ENCODE measurements at regions not wholly inside any gene's neighbourhood (a gene's known extent, or its start where the extent isn't known, plus 50 kb on each side); places are given as distances from the start of the nearest gene placed in this dataset.
A peak's percentile ranks its signal among the peaks of the same experiment; 100 is the strongest.
"Not testable (repeated sequence)": the region's sequence is repeated elsewhere in the genome, so short reads cannot be mapped to it uniquely, and the experiment has no call there.

DNA sequence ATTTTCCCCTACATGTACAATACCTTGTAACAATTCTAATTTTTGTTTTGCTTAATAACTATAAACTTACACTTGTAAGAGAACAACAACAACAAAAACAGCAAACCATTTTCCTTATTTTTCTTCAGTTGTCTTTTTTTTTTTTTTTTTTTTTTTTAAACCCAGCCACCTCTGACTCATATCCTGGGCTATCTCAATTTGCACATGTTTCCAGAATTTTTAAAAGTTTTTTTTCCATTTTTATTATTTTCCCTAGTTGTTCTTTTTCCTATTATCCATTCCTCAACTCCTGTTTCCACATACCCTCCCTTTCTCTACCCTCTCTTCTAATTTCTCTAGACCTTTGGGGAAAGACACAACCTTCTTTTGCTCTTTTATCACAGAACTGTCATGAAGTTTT is 112.5 kb downstream of the EFEMP1 start:
- peak; percentile 9 for DNase-seq

DNA sequence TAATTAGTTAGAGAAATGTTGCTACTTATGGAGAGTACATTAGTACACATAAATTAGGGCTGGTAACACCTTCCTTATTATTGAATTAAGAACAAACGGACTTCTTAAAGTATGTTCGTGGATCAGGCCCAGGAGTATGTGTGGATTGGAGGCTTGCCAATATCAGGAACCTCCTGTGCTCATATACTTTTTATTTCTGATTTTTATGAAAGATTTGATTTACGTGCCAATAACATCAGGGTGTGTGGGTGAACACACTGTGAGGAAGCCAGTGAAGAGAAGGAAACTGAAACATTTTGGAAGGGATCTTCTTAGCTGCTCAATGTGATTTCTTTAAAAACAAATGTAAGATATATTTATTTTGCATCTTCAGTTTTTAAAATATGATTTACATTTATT is 113.0 kb downstream of the EFEMP1 start:
- no peak for DNase-seq

DNA sequence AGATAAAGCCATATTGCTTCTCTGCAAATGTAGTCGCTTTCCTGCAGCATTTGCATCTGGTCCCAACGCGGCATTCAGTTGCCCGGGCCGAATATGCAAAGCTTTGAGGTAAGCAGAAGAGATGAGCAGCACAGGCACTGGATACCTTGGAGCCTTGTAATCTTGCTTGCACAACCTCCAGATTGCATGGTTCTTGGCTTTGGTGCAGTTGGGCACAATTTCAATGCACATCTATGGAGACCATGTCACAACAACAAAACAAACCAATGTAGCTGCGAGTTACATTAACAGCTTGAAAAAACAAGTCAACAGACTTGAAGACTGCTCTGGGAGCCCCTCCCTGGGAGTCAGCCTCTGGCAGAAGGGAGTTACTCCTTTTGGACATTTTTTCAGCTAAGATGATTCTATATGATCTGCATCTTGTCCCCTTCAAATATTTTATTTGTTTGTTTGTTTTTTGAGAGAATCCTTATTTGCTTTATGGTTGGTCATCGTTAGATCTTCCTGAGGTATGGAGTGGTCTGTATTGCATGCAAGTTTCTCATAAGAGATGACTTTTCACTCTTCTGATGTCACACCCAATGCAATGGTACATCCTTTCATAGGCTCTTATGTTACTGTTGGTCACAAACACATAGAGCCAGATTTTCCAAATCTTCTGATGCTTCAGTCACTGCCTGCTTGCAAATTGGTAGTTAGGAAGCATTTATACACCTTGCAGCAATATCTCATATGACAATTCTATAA is 113.5 kb downstream of the EFEMP1 start:
- no peak for DNase-seq

DNA sequence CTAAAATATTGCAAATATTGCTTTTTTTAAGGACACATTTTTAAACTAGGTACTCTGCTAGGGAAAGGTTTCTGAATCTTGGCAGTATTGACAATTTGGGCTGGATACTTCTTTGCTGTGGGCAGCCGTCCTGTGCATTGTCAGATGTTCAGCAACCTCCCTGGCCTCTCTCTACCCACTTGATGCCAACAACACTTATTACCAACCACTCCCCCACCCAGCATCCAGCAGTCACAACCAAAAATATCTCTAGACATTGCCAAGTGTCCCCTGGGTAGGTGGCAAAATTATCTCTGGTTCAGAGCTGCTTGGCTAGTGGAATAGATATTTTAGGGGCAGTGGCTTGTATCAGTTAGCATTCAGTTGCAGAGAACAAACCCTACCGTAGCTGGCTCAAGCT is 114.3 kb upstream of the PNPT1 start:
- no peak for DNase-seq

DNA sequence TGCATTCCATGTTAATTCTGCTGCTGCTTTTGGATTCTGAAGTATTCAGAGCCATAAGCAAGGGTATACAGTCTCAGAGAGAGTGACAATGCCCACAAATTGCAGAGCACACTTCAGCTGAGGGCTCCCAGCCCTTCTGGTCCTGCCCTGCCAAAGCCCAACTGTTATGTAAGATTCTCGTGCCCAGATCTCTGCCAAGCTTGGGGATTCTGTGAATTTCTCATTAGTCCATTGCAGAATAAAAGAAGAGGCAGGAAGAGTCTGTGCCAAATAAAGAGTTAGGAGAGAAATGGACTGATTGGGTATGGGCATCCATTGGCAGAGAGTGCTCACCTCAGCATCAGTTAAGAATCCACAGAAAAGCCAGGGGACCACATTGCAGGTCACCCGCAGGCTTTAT is 112.0 kb upstream of the PNPT1 start:
- DNase-seq = no peak

DNA sequence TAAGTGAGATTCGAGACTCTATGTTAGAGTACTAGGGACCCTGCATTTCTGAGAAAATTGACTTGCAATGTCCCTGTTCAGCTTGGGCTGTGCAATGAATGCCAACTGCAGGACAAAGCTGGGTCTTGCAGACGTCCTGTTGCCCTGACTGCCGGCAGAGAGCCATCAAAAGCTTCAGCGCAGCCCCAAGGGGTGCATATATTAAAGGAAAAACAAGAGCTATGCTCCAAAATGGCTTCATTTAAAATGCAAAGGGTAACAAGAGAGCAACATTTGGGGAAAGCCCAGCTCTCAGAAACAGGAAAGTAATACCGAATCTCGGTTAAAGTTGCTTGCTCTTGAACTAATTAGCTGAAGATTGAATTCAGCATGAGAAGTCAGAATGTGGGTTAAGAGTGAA is 110.9 kb upstream of the PNPT1 start:
- no peak for DNase-seq

DNA sequence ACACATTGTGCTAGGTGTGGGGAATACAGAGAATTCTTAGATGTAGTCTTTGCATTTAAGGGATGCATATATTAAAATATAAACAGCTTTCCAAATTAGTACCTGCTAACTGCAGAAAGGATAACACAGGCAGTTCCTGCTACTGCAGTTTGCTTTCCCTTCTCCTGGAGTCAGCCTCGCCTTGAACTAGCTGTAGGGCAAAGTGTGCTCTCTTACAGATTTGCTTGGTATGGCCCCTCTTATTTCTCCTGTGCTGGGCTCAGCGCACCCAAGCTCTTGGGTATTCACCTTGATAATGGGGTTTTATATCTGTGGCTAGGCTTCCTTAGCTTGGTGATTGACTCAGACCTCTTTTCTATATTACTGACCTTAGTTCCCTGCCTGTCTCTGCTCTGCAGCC is 108.4 kb upstream of the PNPT1 start:
- no peak for DNase-seq

DNA sequence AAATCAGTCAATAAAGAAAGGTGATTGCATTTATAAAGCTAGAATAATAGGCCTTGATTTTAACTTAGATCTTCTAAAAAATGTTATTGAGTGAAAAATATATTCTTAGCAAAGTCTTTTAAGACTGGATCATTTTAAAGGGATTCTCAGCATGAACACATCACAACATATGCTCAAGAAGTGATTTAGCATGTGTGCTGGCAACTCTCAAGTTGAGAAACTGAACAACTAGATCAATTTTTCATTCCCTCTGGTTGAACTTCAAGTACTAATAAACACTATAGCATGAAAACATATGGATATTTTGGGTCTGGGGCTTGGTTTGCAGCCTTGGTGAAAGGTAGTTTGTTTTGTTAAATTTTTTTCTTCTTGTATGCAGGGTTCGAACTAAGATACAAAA is 107.8 kb upstream of the PNPT1 start:
- DNase-seq = no peak

DNA sequence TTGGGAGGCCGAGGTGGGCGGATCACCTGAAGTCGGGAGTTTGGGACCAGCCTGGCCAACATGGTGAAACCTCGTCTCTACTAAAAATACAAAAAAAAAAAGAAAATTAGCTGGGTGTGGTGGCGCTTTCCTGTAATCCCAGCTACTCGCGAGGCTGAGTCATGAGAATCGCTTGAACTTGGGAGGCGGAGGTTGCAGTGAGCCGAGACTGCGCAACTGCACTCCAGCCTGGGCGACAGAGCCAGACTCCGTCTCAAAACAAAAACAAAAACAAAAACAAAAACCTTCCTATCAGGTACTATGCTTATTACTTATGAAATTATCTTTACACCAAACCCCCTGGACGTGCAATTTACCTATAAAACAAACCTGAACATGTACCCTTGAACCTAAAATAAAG is 106.0 kb upstream of the PNPT1 start:
- not testable (repeated sequence) for DNase-seq

DNA sequence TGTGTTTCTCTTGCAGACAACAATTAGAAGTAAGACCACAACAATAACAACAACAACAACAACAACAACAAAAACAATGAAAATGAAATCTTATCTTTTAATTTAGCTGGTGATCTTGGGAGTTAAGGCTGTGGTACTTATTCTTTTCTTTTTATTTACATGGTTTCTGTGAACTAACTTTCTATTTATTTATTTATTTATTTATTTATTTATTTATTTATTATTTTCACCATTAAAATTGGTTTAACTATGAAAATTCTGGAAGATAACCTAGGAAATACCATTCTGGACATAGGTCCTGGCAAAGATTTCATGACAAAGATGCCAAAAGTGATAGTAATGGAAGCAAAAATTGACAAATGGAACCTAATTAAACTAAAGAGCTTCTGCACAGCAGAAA is 102.5 kb upstream of the PNPT1 start:
- DNase-seq = no peak

DNA sequence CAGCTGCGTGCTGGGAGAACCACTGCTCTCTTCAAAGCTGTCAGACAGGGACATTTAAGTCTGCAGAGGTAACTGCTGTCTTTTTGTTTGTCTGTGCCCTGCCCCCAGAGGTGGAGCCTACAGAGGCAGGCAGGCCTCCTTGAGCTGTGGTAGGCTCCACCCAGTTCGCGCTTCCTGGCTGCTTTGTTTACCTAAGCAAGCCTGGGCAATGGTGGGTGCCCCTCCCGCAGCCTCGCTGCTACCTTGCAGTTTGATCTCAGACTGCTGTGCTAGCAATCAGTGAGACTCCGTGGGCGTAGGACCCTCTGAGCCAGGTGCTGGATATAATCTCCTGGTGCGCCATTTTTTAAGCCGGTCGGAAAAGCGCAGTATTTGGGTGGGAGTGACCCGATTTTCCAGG is 100.0 kb upstream of the PNPT1 start:
- DNase-seq = not testable (repeated sequence)

DNA sequence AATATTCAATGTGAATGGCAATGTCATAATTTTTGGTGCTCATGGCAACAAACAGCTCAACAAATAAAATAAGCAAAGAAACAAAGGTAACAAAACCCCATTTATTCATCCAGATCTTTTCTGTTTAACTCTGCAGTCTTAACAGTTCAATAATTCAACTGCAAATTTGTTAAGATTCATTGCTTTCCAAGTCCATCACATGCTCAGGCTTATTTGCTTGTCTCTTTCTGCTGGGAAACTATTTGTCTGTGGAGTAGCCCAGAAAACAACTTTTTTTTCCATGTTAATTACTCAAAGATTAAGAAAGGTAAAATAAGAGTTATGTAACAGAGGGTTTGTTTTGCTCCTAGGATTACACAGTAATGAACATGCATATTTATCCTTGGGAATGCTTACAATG is 92.6 kb upstream of the PNPT1 start:
- no peak for DNase-seq

DNA sequence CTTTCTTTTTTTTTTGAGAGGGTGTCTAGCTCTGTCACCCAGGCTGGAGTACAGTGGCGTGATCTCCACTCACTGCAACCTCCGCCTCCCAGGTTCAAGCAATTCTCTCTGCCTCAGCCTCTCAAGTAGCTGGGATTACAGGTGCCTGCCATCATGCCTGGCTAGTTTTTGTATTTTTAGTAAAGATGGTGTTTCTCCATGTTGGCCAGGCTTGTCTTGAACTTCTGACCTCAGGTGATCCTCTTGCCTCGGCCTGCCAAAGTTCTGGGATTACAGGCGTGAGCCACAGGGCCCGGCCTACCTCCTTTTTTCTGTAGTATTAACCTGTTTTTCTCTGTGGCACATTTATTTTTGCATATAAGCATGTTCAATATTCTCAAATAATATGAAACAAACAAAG is 90.1 kb upstream of the PNPT1 start:
- not testable (repeated sequence) for DNase-seq

DNA sequence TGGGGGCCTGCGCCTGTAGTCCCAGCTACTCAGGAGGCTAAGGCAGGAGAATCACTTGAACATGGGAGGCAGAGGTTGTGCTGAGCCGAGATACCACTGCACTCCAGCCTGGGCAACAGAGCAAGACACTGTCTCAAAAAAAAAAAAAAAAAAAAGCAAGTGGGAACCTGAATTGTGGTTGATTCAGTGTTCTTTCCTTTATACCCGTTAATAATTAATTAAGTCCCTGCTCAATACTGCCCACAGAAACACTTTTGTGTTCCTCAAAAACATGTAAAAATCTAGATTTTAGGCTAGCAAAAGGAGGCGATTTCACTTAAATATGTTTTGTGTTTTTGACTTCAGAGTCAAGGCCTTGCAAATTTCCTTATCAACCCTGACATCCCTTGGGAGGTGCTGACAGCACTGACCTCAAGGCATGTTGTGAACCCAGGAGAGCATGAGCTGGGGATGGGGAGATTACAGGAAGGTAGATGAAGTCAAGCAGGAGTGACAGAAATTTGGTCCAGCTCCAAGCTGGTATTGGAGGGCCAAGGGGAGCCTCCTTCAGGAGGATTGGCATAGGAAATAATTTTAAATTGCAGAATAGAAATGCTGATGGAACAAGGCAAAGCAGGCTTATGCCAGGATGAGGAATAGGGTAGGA is 89.0 kb upstream of the PNPT1 start:
- DNase-seq = no peak

DNA sequence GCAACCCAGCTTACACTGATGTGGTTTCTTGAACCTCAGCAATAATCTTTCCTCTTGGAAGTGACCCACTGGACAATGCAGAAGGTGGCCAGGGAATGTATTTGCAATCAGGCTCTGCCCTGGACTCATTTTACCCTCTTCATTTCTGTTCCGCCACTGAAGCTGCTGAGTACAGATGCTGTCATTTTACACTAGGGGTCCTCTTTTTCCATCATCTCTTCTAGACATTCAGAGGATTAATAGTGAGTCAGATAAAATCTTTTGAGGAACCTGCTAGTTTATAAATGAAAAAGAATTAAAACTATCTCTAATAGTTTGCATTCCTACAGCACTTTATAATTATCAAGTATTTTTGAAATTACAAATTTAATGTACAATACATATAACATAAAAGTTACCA is 87.9 kb upstream of the PNPT1 start:
- DNase-seq = no peak

DNA sequence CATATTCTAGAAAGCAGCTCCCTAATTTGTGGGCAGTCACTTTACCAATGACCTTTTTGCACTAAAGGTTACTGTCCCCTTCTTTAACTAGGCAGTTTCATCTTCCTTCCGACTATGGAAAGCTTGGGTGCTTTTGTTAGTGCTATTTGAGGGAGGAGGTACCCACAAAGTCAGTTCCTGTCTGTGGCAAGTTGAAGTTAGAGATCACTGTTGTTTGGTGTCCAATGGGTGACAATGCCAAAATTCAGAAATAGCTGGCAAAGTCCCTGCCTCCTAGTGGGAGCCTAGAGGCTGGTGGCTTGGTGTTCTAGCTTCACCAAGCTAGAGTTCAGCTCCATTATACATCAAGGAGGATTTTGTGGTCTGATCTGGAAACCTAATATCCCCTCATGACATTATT is 87.1 kb upstream of the PNPT1 start:
- DNase-seq = no peak

DNA sequence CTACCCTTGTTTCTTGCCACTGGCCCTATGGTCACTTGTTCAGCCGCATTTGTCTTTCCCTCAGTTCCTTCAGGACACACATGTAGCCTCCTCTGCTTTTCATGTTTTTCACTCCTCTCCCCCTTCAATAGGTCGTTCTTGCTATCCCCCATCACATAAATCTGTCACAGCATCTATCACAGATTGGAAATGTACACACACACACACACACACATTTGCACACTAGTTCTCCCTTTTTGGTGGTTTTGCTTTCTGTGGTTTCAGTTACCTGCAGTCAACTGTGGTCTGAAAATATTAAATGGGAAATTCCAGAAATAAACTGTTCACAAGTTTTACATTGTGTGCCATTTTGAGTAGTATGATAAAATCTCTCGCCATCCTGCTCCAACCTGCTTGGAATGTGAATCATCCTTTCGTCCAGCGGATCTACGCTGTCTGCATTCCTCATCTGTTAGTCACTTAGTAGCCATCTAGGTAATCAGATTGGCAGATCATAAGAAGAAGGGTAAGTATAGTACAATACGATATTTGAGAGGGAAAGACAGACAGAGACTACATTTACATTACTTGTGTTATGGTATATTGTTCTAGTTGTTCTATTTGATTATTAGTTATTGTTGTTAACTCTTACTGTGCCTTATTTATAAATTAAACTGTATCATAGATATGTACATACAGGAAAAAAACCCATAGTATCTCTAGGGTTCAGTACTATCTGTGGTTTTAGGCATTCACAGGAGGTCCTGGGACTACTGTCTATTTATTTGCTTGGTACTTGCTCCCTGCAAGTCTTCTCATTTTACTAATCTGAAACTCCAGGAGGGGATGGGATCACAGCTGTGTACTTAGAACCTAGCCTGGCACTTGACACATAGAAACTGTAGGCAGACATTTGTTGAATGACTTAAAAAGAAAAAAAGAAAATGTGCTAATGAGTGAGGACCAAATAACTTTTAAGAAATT is 86.1 kb upstream of the PNPT1 start:
- peak; percentile 94 for DNase-seq

DNA sequence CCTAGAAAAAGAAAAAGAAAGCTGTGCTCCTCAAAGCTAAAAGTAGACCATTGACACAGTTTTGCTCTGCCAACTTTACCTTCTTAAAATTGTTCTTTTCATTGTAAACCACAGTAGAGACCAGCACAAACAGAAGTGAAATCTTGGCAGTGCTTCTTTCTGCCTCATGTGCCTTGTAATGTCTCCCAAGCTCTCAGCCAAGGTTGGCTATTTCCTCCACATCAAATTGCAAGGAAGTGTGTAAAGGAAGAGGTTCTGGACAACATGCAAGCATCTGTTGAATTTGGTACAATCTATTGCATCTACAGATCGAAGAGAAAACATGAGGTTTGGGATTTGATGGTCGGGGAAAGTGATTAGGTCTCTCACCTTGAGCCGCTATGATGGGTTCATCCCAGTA is 83.3 kb upstream of the PNPT1 start:
- DNase-seq = no peak

DNA sequence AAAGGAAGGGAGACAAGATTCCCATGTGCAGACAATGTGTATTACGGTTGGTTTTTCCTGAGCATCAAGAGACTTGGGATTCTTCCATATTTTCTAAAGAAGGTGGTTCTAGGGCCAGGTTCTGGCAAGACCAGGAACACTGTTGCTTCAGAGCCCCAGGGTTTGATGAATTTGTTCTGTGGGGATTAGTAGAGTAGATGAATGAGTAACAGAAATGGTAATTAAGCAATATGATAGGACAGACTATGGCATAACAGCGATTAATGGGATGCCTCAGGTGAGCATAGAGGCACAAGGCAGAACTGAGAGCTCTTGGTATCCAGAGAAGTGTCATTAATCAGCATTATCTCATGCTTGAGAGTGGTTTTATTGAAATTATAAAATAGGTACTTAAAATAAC is 82.8 kb upstream of the PNPT1 start:
- DNase-seq = no peak

DNA sequence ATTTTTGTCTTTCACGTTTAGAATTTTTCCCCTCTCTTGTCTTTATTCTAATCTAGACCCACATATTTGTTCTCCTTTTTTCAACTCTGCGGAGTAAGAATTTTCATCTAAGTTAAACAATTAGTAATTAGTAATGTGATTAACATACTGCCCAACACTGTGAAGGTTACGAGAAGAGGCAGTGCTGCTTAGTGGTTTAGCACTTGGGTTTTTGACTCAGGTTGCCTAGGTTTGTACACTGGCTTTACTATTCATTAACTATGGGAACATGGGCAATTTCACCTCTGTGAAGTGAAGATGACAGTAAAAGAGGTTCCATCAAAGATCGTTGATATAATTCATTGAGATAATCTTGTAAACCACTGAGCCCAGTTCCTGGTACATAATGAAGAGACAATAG is 82.2 kb upstream of the PNPT1 start:
- DNase-seq = no peak

DNA sequence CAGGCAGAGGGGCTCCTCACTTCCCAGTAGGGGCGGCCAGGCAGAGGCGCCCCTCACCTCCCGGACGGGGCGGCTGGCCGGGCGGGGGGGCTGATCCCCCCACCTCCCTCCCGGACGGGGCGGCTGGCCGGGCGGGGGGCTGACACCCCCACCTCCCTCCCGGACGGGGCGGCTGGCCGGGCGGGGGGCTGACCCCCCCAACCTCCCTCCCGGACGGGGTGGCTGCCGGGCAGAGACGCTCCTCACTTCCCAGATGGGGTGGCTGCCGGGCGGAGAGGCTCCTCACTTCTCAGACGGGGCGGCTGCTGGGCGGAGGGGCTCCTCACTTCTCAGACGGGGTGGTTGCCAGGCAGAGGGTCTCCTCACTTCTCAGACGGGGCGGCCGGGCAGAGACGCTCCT is 80.0 kb upstream of the PNPT1 start:
- not testable (repeated sequence) for DNase-seq

DNA sequence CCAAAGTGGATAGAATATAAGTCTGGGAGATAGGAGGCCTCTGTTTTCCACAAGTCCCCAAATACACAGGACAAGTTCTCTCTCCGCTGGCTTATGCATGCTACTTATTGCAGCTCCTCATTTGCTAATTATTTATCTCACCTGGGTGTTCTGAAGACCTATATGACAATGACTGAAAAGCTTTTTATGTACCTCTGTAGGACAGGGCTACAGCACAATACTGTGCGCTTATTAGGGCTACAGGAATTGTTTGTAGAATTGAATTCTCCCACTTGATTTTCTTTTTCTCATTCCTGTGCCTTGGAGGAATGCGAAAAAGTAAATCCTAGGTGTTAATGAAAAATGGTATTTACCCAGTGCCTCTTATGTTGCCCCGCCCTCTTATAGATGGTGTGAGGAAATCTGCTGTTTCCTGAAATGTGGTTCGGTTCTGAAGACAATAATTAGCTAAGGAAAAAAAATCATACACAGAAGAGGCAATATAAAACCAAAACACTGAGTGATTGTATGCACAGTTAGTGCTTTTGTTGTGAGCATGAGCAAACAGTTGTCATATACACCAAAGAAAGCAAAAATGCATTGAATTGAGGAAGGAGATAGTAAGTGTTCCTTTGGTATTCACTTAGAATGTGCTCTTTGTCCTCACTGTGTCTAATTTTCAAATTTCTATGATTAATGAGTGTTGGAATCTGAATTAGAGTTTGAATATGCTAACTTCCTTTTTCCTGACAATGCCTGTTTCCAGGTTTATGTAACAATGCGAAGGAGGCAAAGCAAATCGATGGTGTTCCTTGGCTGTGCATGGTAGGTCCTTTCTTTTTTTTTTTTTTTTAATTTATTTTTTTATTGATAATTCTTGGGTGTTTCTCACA is 78.7 kb upstream of the PNPT1 start:
- DNase-seq = no peak

DNA sequence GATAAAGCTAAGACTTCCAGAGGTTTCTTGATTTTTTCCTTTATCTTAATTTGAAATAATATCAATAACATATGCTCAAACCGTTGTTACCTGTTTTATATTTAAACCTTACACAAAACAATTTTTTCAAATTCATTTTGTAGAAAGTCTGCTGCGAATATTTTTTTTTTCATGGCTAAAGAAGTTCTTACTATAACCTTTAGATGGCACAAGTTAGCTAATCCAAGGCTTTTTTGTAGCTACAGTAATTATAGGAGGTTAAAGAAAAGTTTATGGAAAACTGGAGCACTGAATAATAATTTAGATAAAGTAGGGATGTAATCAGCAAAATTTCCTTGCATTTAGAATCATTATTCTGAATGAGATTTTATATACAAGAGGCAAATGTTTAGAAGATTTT is 78.0 kb upstream of the PNPT1 start:
- DNase-seq = peak; percentile 43

Data from EL (cell line).